Urinary bladder (tissue), 3 donors: ENCODE measurements at regions not wholly inside any gene's neighbourhood (a gene's known extent, or its start where the extent isn't known, plus 50 kb on each side); places are given as distances from the start of the nearest gene placed in this dataset.

Experiments used
- DNase-seq: peaks from one replicate; pipeline ENCODE4 v3.0.0-alpha.2; 2015; ENCODE audit errors: extremely low spot score
- H3K27ac ChIP-seq: one replicate; pipeline ENCODE4 v1.5.1; 2013; ENCODE audit warnings: low read depth, mild to moderate bottlenecking, moderate library complexity
- H3K36me3 ChIP-seq: one replicate; pipeline ENCODE4 v1.6.1; 2013; ENCODE audit warnings: mild to moderate bottlenecking, moderate library complexity; ENCODE audit not compliant: insufficient read depth
- H3K4me1 ChIP-seq: one replicate; pipeline ENCODE4 v1.6.1; 2013; ENCODE audit warnings: mild to moderate bottlenecking, moderate library complexity; ENCODE audit not compliant: insufficient read depth
- H3K4me3 ChIP-seq: one replicate; pipeline ENCODE4 v1.5.1; 2013; ENCODE audit warnings: low read depth, low read length
- WGBS: extraction: QIAGEN DNeasy Blood & Tissue Kit; methylation state at CpG from one replicate; pipeline ENCODE4 v1.1.7; 2013; 5-methylcytosine and 5-hydroxymethylcytosine counted together
- donor health status: healthy with polysubstance abuse.
- donor health status: healthy.

DNA sequence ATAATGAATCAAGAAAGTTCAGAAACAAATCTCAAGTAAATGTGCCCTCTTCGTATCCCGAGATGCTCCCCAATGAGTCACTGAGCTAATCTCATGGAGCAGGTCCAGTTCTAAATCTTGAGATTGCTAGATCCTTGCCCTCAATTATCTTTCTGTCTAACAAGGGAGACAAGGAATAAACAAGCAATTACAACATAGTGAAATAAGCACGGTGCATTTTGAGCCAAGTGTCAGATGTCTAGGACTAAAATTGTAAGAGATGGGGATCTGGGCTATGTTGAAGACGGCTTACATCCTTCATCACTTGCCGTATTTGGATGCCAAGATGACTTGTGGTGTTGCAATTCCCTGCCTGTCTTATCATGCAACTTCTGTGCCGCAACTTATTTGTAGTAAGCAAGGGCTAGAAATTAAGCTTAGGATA, 56.5 kb upstream of the ADGRF1 start:
- H3K4me3 ChIP-seq: no peak overlapping the region
- H3K27ac ChIP-seq: peak overlapping the region; percentile 29
- peaks cover 1% of the 10 kb centered on the region for H3K36me3 ChIP-seq
- no peaks in the 10 kb centered on the region for H3K4me1 ChIP-seq
- 24% methylated on average over 6 of the region's 6 CpGs for WGBS
- no peak for DNase-seq

DNA sequence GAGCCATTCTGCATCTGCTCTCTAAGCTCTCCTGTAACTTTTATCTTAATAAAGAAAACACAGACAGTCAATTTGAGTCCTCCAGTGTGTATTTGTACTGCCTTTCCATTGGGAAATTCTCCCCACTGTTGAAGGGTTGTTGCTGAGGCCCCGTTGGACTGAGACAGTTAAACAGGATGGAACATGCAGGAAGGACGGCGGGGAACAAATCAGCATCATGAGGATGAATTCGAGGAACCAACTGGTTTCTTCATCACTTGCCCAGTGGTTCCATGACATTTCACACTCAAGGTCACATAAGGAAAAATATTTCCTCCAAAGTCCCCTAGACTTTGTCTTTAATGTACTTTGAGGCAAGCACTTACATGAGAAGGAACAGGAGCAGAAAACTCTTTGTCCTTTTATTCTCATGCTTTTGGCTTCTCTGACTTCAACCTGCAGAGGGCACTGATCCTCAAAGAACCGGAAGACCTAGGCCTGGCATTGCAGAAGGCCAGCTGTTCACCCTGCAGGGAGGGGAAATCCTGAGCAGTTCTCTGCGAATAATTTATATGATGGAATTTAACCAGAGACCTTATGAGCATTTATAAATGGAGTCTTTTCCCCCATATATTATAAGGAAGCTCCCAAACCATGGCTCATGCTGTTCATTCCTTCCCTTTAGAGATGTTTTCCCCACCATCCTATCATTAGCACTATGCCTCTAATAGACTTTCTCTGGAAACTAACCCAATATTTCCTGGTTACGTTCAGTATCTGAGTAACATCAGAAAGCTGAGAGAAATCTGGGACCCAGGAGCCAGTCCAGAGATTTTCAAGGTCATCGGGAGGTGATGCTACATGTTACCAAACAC, 55.2 kb upstream of the ADGRF1 start:
- no peak overlapping the region for H3K4me3 ChIP-seq
- DNase-seq: peak; percentile 70
- 53% methylated on average over 8 of the region's 8 CpGs for WGBS
- H3K27ac ChIP-seq: no peak overlapping the region
- peaks cover 1% of the 10 kb centered on the region for H3K36me3 ChIP-seq
- H3K4me1 ChIP-seq: no peaks in the 10 kb centered on the region

DNA sequence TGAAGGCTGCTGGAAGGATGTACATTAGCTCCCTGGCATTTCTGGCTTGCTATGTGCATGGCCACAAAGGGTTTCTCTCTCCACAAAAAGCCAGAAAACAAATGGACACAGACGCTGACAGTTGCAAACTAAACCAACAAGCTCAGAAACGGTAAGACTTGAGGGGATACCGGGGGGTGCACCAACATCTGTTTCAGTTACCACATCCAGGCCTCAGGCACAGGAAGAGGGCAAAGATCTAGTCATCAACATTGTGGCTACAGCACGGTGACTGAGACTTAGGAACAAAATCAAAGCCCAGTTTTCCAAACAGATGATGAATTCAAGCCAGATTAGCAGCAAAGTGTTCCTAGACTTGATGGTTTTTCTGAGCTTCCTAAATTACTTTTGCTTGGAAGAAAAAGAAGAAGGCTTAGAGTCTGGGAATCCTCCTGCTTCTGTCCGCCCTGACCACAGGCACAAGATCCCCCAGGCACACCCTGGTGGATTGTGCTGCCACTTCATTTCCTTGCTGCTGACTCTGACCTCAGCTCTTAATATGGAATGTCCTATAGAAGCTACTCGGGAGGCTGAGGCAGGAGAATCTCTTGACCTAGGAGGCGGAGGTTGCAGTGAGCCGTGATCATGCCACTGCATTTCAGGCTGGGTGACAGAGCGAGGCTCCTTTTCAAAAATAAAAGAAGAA, 54.2 kb upstream of the ADGRF1 start:
- H3K27ac ChIP-seq: no peak overlapping the region
- WGBS: 87% methylated on average over 9 of the region's 9 CpGs
- no peak overlapping the region for H3K4me3 ChIP-seq
- peaks cover 1% of the 10 kb centered on the region for H3K36me3 ChIP-seq
- H3K4me1 ChIP-seq: no peaks in the 10 kb centered on the region
- DNase-seq: no peak

DNA sequence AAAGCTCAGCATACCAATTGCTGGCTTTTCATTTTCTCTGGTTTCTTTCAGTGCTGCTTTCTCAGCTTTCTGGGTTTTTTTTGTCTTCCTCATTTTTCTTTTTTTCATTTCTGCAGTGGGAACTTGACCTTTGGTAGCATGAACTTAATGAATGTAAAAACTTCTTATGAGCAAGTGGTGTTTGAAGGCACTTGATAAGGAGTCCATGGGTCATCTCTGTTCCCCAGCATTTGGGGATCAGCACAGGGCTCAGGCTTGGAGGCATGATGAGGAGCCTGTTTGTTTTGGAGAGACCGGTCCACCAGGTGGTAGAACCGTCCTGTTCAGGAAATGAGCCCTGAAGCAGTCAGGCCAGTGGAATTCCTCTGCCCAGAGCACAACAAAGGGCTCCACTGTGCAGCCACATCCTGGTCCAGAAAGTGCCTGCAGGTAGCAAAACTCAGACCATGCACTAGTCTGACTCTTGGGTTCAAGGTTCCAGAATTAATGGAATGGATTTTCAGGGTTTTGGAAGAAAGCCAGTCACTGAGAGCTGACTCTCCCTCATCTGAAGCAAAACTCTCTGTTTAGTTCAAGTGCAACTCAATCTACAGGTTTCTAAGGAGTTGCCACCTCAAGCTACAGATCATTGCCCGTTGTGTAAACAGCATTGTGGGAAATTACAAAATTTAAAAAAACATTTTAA, 52.3 kb upstream of the ADGRF1 start:
- H3K4me1 ChIP-seq: no peaks in the 10 kb centered on the region
- H3K36me3 ChIP-seq: peaks cover 1% of the 10 kb centered on the region
- 76% methylated on average over 3 of the region's 3 CpGs for WGBS
- H3K27ac ChIP-seq: no peak overlapping the region
- DNase-seq: no peak
- no peak overlapping the region for H3K4me3 ChIP-seq

DNA sequence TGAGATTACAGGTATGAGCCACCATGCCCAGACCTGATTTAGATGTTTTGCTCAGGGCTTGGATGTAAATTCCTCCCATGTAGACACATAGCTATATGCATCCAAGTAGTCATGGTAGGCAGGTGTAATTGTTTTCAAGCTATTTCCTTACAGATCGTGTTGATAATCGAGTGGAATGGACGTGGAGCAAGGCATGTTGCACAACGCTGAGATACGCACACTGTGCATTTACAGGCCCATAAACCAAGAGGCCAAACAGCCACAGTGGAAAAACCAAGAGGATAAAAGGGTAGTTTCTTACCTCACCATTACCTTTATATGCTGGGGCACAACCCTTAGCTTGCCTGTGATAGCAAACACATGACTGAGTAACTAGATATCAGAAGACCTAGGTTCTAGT, 51.0 kb upstream of the ADGRF1 start:
- no peaks in the 10 kb centered on the region for H3K4me1 ChIP-seq
- DNase-seq: no peak
- no peak overlapping the region for H3K27ac ChIP-seq
- no peak overlapping the region for H3K4me3 ChIP-seq
- WGBS: 83% methylated on average over 5 of the region's 5 CpGs
- H3K36me3 ChIP-seq: peaks cover 1% of the 10 kb centered on the region

DNA sequence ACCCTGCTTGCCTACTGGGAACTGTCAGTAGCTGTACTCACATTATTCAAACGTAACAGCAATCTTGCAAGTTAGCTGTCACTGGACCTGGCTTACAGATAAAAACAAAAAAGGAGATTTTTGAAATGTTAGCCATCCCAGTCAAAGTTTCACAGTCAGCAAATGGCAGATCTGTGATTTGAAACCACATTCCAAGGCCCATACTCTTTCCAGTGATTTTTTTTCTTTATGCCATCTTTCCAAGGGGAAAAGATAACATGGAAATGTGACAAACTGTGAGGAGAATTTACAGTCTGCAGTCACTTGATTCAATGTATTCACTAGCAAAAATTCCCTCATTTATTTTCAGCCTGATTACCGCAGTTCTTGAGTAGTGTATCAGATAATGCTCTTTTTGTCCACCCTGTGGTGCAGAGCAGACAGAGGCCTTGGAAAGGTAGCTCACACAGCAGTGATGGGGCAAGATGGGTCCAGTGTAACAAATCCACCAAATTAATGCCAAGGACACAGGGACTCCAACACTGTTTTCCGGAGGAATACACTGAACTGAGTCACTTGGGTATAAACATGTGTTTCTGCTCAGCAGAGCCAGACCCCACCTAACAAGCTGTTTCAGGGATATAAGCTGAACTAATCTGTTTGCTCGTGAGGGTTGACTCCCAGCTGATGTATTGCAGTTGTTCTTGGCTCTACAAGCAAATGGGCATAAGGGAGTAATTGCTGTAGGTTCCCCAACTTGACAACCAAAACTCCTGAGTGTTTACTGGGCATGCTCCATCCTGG, 49.9 kb upstream of the ADGRF1 start:
- H3K4me1 ChIP-seq: no peaks in the 10 kb centered on the region
- H3K4me3 ChIP-seq: no peak overlapping the region
- 62% methylated on average over 4 of the region's 4 CpGs for WGBS
- no peak overlapping the region for H3K27ac ChIP-seq
- DNase-seq: no peak
- no peaks in the 10 kb centered on the region for H3K36me3 ChIP-seq
